ENCODE measurements at regions not wholly inside any gene's neighbourhood (a gene's known extent, or its start where the extent isn't known, plus 50 kb on each side); places are given as distances from the start of the nearest gene placed in this dataset.
A peak's percentile ranks its signal among the peaks of the same experiment; 100 is the strongest.

DNA sequence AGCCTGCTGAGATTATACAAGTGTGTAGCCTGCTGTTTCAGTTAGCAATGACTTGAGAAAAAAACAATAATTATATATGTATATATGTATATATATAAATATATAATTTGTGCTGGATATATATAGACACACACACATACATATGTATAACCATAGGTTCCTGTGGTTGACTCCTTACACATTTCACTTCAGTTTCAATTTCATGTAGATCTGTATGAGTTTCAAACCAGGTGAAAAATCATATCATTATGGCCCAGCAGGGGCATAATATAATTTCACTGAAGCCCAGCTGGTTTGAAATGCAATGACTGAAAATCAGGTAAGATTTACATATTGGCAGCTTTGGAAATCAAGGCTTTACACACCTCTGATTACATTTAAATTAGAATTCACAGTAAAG lies 690.4 kb upstream of the CDH18 start:
- DNase-seq (ENCODE audit: low read depth) (no peak), FAIRE-seq (no peak)
- Histone ChIP-seq H3K36me3 (ENCODE audit: insufficient read depth, low read length) (no peaks in the 10 kb centered on the region), H3K27ac (ENCODE audit: low read depth, low read length) (peak overlapping the region; percentile 42), H4K20me1 (ENCODE audit: insufficient read depth, low read length) (no peaks in the 10 kb centered on the region), H3K9me3 (ENCODE audit: insufficient read depth, low read depth, low read length) (no peaks in the 10 kb centered on the region), H3K4me1 (ENCODE audit: insufficient read depth, low read length) (peaks cover 8% of the 10 kb centered on the region), H3K79me2 (ENCODE audit: insufficient read depth, low read length) (no peaks in the 10 kb centered on the region), H3K4me2 (ENCODE audit: low read length) (peak overlapping the region; percentile 53), H3K27me3 (ENCODE audit: insufficient read depth, low read length) (no peaks in the 10 kb centered on the region), H2AFZ (ENCODE audit: low read depth, low read length) (no peak overlapping the region), H3K4me3 (ENCODE audit: insufficient read depth, low read depth, low read length) (no peak overlapping the region), H3K9ac (ENCODE audit: low read length) (no peak overlapping the region)
- peaks cover 13% of the 10 kb centered on the region for H3K4me1 Mint-ChIP-seq (ENCODE audit: low read depth, unreplicated experiment)
- H3K9me3 Mint-ChIP-seq (ENCODE audit: unreplicated experiment): no peaks in the 10 kb centered on the region
- no peaks in the 10 kb centered on the region for H3K27me3 Mint-ChIP-seq (ENCODE audit: low read depth, unreplicated experiment)
- no peak overlapping the region for H3K4me3 Mint-ChIP-seq (ENCODE audit: unreplicated experiment)
- no peaks in the 10 kb centered on the region for H3K36me3 Mint-ChIP-seq (ENCODE audit: low read depth, unreplicated experiment)
- peak overlapping the region; percentile 100 for H3K27ac Mint-ChIP-seq (ENCODE audit: unreplicated experiment)
- no peak for TF ChIP-seq EZH2 (IDR thresholded peaks at IDR 0.05; ENCODE audit: insufficient read depth, low read length)
- TF ChIP-seq, protein P1, sequence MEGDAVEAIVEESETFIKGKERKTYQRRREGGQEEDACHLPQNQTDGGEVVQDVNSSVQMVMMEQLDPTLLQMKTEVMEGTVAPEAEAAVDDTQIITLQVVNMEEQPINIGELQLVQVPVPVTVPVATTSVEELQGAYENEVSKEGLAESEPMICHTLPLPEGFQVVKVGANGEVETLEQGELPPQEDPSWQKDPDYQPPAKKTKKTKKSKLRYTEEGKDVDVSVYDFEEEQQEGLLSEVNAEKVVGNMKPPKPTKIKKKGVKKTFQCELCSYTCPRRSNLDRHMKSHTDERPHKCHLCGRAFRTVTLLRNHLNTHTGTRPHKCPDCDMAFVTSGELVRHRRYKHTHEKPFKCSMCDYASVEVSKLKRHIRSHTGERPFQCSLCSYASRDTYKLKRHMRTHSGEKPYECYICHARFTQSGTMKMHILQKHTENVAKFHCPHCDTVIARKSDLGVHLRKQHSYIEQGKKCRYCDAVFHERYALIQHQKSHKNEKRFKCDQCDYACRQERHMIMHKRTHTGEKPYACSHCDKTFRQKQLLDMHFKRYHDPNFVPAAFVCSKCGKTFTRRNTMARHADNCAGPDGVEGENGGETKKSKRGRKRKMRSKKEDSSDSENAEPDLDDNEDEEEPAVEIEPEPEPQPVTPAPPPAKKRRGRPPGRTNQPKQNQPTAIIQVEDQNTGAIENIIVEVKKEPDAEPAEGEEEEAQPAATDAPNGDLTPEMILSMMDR (IDR thresholded peaks at IDR 0.05; ENCODE audit: insufficient read depth, low read depth, low read length): no peak

DNA sequence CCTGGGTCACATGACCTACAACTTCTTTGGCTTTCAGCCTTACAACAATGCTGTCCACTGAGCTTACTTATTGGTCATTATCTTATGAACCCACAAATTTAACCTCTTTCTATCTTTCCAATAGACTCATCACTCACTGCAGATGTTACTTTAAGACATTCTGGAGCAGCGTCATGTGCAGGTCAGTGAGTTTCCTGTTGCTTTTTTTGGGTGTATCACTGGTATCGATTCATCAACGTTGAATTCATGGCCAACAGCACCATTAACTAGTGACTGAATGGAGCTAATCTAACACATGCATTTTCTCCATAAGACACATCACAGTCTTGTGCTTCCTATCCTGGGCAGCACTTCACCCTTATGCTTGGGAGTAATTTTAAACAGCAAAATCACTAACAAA lies 672.6 kb upstream of the CDH18 start:
- Histone ChIP-seq H3K27me3 (ENCODE audit: insufficient read depth, low read length) (no peaks in the 10 kb centered on the region), H4K20me1 (ENCODE audit: insufficient read depth, low read length) (no peaks in the 10 kb centered on the region), H3K9ac (ENCODE audit: low read length) (no peak overlapping the region), H3K4me2 (ENCODE audit: low read length) (no peak overlapping the region), H2AFZ (ENCODE audit: low read depth, low read length) (no peak overlapping the region), H3K36me3 (ENCODE audit: insufficient read depth, low read length) (no peaks in the 10 kb centered on the region), H3K79me2 (ENCODE audit: insufficient read depth, low read length) (no peaks in the 10 kb centered on the region), H3K4me1 (ENCODE audit: insufficient read depth, low read length) (no peaks in the 10 kb centered on the region), H3K9me3 (ENCODE audit: insufficient read depth, low read depth, low read length) (no peaks in the 10 kb centered on the region), H3K27ac (ENCODE audit: low read depth, low read length) (no peak overlapping the region), H3K4me3 (ENCODE audit: insufficient read depth, low read depth, low read length) (no peak overlapping the region)
- H3K27ac Mint-ChIP-seq (ENCODE audit: unreplicated experiment): no peak overlapping the region
- FAIRE-seq (no peak), DNase-seq (ENCODE audit: low read depth) (no peak)
- H3K4me3 Mint-ChIP-seq (ENCODE audit: unreplicated experiment): no peak overlapping the region
- no peaks in the 10 kb centered on the region for H3K36me3 Mint-ChIP-seq (ENCODE audit: low read depth, unreplicated experiment)
- H3K27me3 Mint-ChIP-seq (ENCODE audit: low read depth, unreplicated experiment): no peaks in the 10 kb centered on the region
- no peaks in the 10 kb centered on the region for H3K9me3 Mint-ChIP-seq (ENCODE audit: unreplicated experiment)
- no peaks in the 10 kb centered on the region for H3K4me1 Mint-ChIP-seq (ENCODE audit: low read depth, unreplicated experiment)
- no peak for TF ChIP-seq EZH2 (IDR thresholded peaks at IDR 0.05; ENCODE audit: insufficient read depth, low read length)
- TF ChIP-seq, protein P1 (IDR thresholded peaks at IDR 0.05; ENCODE audit: insufficient read depth, low read depth, low read length): no peak

DNA sequence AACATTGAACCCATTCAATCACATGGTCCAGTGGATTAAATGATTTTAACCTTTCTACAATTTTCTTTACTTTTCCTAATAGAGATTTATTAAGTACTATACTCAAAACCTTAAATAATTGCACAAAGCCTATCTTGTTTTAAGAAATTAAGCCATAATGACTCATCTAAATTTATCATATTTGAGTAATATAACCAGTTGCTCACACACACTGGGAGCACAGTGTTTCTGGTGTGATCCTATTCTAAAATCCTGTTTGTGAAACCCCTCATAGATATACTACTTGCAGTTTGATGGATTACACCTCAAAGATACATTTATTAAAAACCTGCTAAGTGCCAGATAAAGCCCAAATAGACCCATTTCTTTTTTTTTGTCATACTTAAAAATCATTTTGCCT lies 668.3 kb upstream of the CDH18 start:
- FAIRE-seq: no peak
- Mint-ChIP-seq H3K36me3 (ENCODE audit: low read depth, unreplicated experiment) (no peaks in the 10 kb centered on the region), H3K4me3 (ENCODE audit: unreplicated experiment) (no peak overlapping the region), H3K4me1 (ENCODE audit: low read depth, unreplicated experiment) (no peaks in the 10 kb centered on the region), H3K9me3 (ENCODE audit: unreplicated experiment) (peaks cover 6% of the 10 kb centered on the region), H3K27me3 (ENCODE audit: low read depth, unreplicated experiment) (no peaks in the 10 kb centered on the region), H3K27ac (ENCODE audit: unreplicated experiment) (no peak overlapping the region)
- Histone ChIP-seq H3K4me3 (ENCODE audit: insufficient read depth, low read depth, low read length) (no peak overlapping the region), H3K9ac (ENCODE audit: low read length) (no peak overlapping the region), H3K27ac (ENCODE audit: low read depth, low read length) (no peak overlapping the region), H3K27me3 (ENCODE audit: insufficient read depth, low read length) (no peaks in the 10 kb centered on the region), H3K4me2 (ENCODE audit: low read length) (no peak overlapping the region), H3K4me1 (ENCODE audit: insufficient read depth, low read length) (no peaks in the 10 kb centered on the region), H4K20me1 (ENCODE audit: insufficient read depth, low read length) (no peaks in the 10 kb centered on the region), H2AFZ (ENCODE audit: low read depth, low read length) (no peak overlapping the region), H3K36me3 (ENCODE audit: insufficient read depth, low read length) (no peaks in the 10 kb centered on the region), H3K79me2 (ENCODE audit: insufficient read depth, low read length) (no peaks in the 10 kb centered on the region), H3K9me3 (ENCODE audit: insufficient read depth, low read depth, low read length) (no peaks in the 10 kb centered on the region)
- no peak for TF ChIP-seq EZH2 (IDR thresholded peaks at IDR 0.05; ENCODE audit: insufficient read depth, low read length)
- TF ChIP-seq, protein P1 (IDR thresholded peaks at IDR 0.05; ENCODE audit: insufficient read depth, low read depth, low read length): no peak
- DNase-seq (ENCODE audit: low read depth): no peak
